Heart right ventricle (tissue), 16 donors: ENCODE measurements at regions not wholly inside any gene's neighbourhood (a gene's known extent, or its start where the extent isn't known, plus 50 kb on each side); places are given as distances from the start of the nearest gene placed in this dataset.

Experiments
- ATAC-seq, 8 donors: fragments of 200-7000 bp; cut with Tn5 transposase; one replicate each; pipeline ENCODE4 v1.9.1; 2020; ENCODE audit warnings: mild to moderate bottlenecking in 8 of 8, moderate library complexity in 8 of 8, moderate number of reproducible peaks in 1 of 8
- DNase-seq, 2 donors: peaks; one replicate each; pipeline ENCODE4 v3.0.0-alpha.2; 2020
- H3K27ac ChIP-seq, 10 donors: fragments of 200-600 bp; sonication (generic) in 2 of 10; one replicate each; pipeline versions ENCODE4 v1.5.0 to v1.8.0; 2020 to 2022; ENCODE audit warnings: mild to moderate bottlenecking in 3 of 10
- H3K27me3 ChIP-seq, 7 donors: fragments of 200-600 bp; one replicate each; pipeline ENCODE4 v1.8.0; 2021 to 2022; ENCODE audit warnings: mild to moderate bottlenecking in 2 of 7
- H3K36me3 ChIP-seq, 9 donors: fragments of 200-600 bp; sonication (generic) in 1 of 9; one replicate each; pipeline versions ENCODE4 v1.5.0 to v1.8.0; 2020 to 2022; ENCODE audit warnings: mild to moderate bottlenecking in 2 of 9
- H3K4me1 ChIP-seq, 9 donors: fragments of 200-600 bp; sonication (generic) in 1 of 9; one replicate each; pipeline versions ENCODE4 v1.5.0 to v1.8.0; 2020 to 2022; ENCODE audit warnings: mild to moderate bottlenecking in 4 of 9
- H3K4me3 ChIP-seq, 10 donors: fragments of 200-600 bp; sonication (generic) in 2 of 10; one replicate each; pipeline versions ENCODE4 v1.5.0 to v1.8.0; 2020 to 2022; ENCODE audit warnings: mild to moderate bottlenecking in 7 of 10, moderate library complexity in 2 of 10
- H3K9me3 ChIP-seq, 11 donors: fragments of 200-600 bp in 10 of 11; sonication (generic) in 2 of 11; one replicate each; pipeline versions ENCODE4 v1.5.0 to v1.8.0; 2013 to 2022; ENCODE audit warnings: mild to moderate bottlenecking in 2 of 11, control low read depth in 1 of 11, moderate library complexity in 1 of 11
- WGBS, 2 donors: extraction: QIAGEN DNeasy Blood & Tissue Kit; methylation state at CpG; one replicate each; pipeline ENCODE4 v1.1.7; 2013; ENCODE audit warnings: inconsistent platforms in 1 of 2; 5-methylcytosine and 5-hydroxymethylcytosine counted together
- intact Hi-C, 10 donors: fragments of 100-400 bp; cut with DNase I; formaldehyde crosslinking; loops; one replicate each; pipeline versions ENCODE4 v1.11.1 to v1.14.2; 2022
- TF ChIP-seq, protein P1 (sequence below), 9 donors: fragments of 200-600 bp; sonication (generic) in 2 of 9; IDR thresholded peaks; one replicate each; pipeline versions ENCODE4 v1.5.0 to v1.8.0; 2021 to 2022; ENCODE audit warnings: antibody characterized with exemption in 9 of 9, mild to moderate bottlenecking in 5 of 9, moderate library complexity in 1 of 9
- donor health status: Arrhythmogenic right ventricular cardiomyopathy.
- donor health status: ischemic (EF 13 %, LVEDD 7.1; RV severe dilation, severe dysfunction).
- donor health status: healthy with polysubstance abuse.
- donor health status: DM: no; HTN: yes; CAD: no.
- donor health status: DM: no; HTN: no; CAD: no.
- donor health status: ischemic (EF 25% LVEDD 6.9; RV normal size, moderate dysfunction).
- donor health status: ischemic (EF 25% LVEDD 5.7; RV mildly dilated, moderate dysfunction).
- donor health status: healthy.
- donor health status: DM: yes; HTN: yes; CAD: no.
- donor health status: Ischemic cardiomyopathy.
- donor health status: ischemic (EF 35%, LVEDD 5.7; RV mildly dilated, moderate dysfunction).
- donor health status: nonischemic (EF 11% LVEDD 7.7; RV severe dilation, severe dysfunction).
- donor health status: DM: yes; HTN: yes; CAD: no.
- donor health status: PGD.
- donor health status: ischemic (EF 29% LVEDD 5.4; RV normal size, mild dysfunction).
- donor health status: nonischemic (EF 23%, LVEDD 6.1; RV moderate dilation, normal function).

- intact Hi-C loops = no loop called here
- DNase-seq (no peak), ATAC-seq (no peak)
- TF ChIP-seq, protein P1, sequence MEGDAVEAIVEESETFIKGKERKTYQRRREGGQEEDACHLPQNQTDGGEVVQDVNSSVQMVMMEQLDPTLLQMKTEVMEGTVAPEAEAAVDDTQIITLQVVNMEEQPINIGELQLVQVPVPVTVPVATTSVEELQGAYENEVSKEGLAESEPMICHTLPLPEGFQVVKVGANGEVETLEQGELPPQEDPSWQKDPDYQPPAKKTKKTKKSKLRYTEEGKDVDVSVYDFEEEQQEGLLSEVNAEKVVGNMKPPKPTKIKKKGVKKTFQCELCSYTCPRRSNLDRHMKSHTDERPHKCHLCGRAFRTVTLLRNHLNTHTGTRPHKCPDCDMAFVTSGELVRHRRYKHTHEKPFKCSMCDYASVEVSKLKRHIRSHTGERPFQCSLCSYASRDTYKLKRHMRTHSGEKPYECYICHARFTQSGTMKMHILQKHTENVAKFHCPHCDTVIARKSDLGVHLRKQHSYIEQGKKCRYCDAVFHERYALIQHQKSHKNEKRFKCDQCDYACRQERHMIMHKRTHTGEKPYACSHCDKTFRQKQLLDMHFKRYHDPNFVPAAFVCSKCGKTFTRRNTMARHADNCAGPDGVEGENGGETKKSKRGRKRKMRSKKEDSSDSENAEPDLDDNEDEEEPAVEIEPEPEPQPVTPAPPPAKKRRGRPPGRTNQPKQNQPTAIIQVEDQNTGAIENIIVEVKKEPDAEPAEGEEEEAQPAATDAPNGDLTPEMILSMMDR (IDR thresholded peaks at IDR 0.05) = no peak
- no peak overlapping the region for H3K27ac ChIP-seq
- no peaks in the 10 kb centered on the region for H3K9me3 ChIP-seq
- no peak overlapping the region for H3K4me3 ChIP-seq
- H3K36me3 ChIP-seq = no peaks in the 10 kb centered on the region
- H3K4me1 ChIP-seq = peaks cover 0 to under 1% (median 0%) of the 10 kb centered on the region in 9 donors
- no peaks in the 10 kb centered on the region for H3K27me3 ChIP-seq
These were observed 221.7 kb upstream of the ROPN1 start for GRCh38 chr3:124213641-124214040.

DNA sequence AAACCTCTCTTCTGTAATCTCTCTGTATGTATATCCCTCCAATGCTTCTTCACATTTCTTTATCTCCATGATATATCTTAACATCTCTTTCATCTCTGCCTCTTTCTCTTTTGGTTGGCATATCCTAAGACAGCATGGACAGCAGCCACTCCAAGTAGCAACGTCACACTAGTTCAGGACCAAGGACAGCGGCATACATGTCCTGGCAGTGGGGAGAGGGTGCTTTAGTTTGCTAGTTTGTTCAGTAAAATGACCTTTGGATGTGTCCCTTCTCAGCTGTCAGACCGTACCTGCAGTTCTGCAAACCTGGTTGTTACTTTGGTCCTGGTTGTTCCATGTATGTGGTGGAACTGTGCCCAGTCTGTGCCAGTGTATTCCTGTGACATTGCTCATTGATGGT lies 225.6 kb upstream of the ROPN1 start:
- no peaks in the 10 kb centered on the region for H3K9me3 ChIP-seq
- H3K27ac ChIP-seq = no peak overlapping the region
- ATAC-seq (peak; percentile 46 to 81 (median 67)), DNase-seq (peak; percentile 16 to 71)
- H3K4me3 ChIP-seq = no peak overlapping the region
- no peaks in the 10 kb centered on the region for H3K4me1 ChIP-seq
- TF ChIP-seq, protein P1 (IDR thresholded peaks at IDR 0.05) = no peak
- 12 to 18% methylated on average over 3 of the region's 3 CpGs for WGBS, 2 donors
- intact Hi-C loops = no loop called here
- no peaks in the 10 kb centered on the region for H3K36me3 ChIP-seq
- no peaks in the 10 kb centered on the region for H3K27me3 ChIP-seq

GRCh38 chr3:124221422-124221821 lies 229.5 kb upstream of the ROPN1 start:
- Histone ChIP-seq H3K4me3 (no peak overlapping the region), H3K36me3 (no peaks in the 10 kb centered on the region), H3K9me3 (no peaks in the 10 kb centered on the region), H3K27me3 (no peaks in the 10 kb centered on the region), H3K4me1 (no peaks in the 10 kb centered on the region), H3K27ac (no peak overlapping the region)
- DNase-seq (no peak), ATAC-seq (no peak)
- WGBS, 2 donors = 67 to 69% methylated on average over 2 of the region's 2 CpGs
- TF ChIP-seq, protein P1 (IDR thresholded peaks at IDR 0.05) = no peak
- intact Hi-C loops = no loop called here

DNA sequence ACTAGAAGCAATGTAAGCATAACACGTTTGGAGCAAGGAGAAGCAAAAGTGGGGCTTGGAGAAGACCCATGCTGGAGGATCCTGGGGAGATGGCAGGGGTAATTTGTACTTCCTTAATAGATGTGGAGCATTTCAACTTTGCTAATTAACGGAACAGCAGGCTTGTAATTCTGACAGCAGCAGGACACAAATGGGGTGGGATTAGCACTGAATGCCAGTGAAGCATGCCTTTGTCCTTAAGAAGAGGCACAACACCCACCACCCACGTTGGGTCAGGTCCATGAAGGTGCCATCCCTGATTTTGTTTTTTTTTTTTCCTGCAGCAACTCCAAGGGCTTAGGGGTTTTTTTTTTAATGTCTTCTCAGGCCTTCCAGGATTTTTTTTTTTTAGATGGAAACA lies 231.9 kb upstream of the ROPN1 start:
- Histone ChIP-seq H3K4me1 (peaks cover 0 to 4% (median 0%) of the 10 kb centered on the region in 9 donors), H3K27ac (no peak overlapping the region), H3K27me3 (no peaks in the 10 kb centered on the region), H3K4me3 (no peak overlapping the region), H3K36me3 (peaks cover 0 to 4% (median 0%) of the 10 kb centered on the region in 9 donors), H3K9me3 (peaks cover 0 to 7% (median 0%) of the 10 kb centered on the region in 11 donors)
- 75 to 85% methylated on average over 3 of the region's 3 CpGs for WGBS, 2 donors
- no peak for ATAC-seq
- intact Hi-C loops = no loop called here
- TF ChIP-seq, protein P1 (IDR thresholded peaks at IDR 0.05) = no peak
- DNase-seq = no peak
